ENCODE measurements at regions not wholly inside any gene's neighbourhood (a gene's known extent, or its start where the extent isn't known, plus 50 kb on each side); places are given as distances from the start of the nearest gene placed in this dataset.

DNA sequence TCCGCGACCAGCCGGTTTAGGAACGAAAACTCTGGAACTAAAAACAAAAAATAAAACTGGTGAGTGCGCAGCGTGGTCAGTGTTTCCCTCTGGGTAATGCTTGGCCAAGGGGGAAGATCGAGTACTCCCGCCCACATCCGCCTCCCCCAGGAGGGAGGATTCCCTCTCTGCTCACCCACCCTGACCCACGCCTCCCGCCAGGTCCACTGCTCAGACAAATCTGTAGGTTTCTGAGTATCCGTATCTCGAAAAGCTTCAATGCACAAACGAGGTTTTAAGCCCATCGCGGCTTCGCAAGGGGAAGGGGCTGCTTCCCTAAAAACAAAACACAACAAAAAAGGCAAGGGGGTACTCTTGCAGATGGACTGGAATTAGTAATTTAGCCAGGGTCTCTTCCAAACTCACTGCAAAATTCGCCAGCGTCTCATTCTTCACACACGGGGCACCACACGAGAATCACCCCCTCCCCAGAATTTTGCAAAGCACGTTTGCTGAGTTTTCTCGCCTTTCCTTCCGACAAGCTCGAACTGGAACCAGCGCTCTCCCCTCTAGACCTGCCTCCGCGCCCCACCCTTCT lies 75.2 kb downstream of the INSIG1 start:
- TF ChIP-seq, protein P1, sequence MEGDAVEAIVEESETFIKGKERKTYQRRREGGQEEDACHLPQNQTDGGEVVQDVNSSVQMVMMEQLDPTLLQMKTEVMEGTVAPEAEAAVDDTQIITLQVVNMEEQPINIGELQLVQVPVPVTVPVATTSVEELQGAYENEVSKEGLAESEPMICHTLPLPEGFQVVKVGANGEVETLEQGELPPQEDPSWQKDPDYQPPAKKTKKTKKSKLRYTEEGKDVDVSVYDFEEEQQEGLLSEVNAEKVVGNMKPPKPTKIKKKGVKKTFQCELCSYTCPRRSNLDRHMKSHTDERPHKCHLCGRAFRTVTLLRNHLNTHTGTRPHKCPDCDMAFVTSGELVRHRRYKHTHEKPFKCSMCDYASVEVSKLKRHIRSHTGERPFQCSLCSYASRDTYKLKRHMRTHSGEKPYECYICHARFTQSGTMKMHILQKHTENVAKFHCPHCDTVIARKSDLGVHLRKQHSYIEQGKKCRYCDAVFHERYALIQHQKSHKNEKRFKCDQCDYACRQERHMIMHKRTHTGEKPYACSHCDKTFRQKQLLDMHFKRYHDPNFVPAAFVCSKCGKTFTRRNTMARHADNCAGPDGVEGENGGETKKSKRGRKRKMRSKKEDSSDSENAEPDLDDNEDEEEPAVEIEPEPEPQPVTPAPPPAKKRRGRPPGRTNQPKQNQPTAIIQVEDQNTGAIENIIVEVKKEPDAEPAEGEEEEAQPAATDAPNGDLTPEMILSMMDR (IDR thresholded peaks at IDR 0.05; ENCODE audit: control extremely low read depth, extremely low read depth, low read depth, missing control alignments) = no peak
- POLR2A ChIA-PET = no interaction called here
- DNase-seq (ENCODE audit: extremely low spot score) = no peak
- CTCF ChIA-PET = interaction anchor here (0.7 to 2.5 kb wide), 7 partner anchors 8 to 445 kb away, joined by 3 to 15 read pairs (median 3); no protein-coding TSS in a partner anchor

GRCh38 chr7:155373359-155374273 lies 75.9 kb downstream of the INSIG1 start:
- CTCF ChIA-PET = interaction anchor here (1.1 to 2.5 kb wide), 5 partner anchors 9 to 446 kb away, joined by 3 to 15 read pairs (median 5); no protein-coding TSS in a partner anchor
- no peak for DNase-seq (ENCODE audit: extremely low spot score)
- TF ChIP-seq, protein P1 (IDR thresholded peaks at IDR 0.05; ENCODE audit: control extremely low read depth, extremely low read depth, low read depth, missing control alignments) = no peak
- POLR2A ChIA-PET = interaction anchor here (0.6 kb wide), 1 partner anchor 235 kb away, joined by 8 read pairs; no protein-coding TSS in a partner anchor

GRCh38 chr7:155374276-155375252 lies 76.9 kb downstream of the INSIG1 start:
- ChIA-PET POLR2A (no interaction called here), CTCF (interaction anchor here (1.8 to 2.5 kb wide), 2 partner anchors 17 to 30 kb away, joined by 5 to 10 read pairs; no protein-coding TSS in a partner anchor)
- no peak for DNase-seq (ENCODE audit: extremely low spot score)
- TF ChIP-seq, protein P1 (IDR thresholded peaks at IDR 0.05; ENCODE audit: control extremely low read depth, extremely low read depth, low read depth, missing control alignments) = no peak

DNA sequence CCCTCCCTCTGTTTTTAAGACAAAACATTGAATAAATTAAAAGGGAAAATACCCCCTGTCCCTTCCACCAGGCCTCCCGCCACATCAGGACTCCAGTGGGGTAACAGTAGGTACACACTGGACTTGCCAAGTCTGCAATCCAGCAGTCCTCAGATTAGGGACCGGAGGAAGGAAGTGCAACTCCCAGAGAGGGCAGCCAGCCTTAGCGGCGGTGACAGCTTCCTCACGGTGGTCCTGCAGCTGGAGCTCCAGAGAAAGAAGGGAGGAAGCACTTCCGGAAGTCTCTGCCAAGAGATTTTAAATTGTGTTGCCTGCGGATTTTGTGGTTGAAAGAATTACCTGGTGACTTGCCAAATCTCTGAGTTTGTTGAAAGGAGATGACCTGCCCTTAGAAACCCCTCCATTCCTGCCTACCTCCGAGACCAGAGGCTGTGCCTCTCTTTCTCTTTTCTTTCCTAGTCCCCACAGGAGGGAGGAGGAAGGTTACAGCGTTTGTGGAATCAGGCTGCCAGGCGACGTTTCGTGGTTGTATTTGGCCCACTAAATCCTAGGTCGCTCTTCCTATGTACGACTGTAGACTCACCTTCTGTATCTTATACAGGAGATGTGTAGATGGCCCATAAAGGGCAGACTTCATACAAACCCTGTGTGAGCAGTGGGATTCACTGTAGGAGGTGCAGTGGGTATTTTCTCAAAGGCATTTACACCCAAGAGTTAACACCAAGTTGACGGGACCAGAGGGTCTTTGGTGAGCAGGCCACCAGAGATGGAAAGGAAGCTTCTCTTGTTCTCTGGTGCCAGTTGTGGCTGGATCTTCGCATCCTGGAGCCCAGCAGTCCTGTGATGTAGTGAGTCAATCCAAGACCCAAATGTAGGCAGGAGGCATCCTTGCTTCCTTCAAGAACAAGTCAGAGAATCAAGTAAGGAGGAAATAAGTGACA lies 77.9 kb downstream of the INSIG1 start:
- POLR2A ChIA-PET = no interaction called here
- CTCF ChIA-PET = interaction anchor here (1.8 kb wide), 1 partner anchor 31 kb away, joined by 5 read pairs; no protein-coding TSS in a partner anchor
- DNase-seq (ENCODE audit: extremely low spot score) = no peak
- TF ChIP-seq, protein P1 (IDR thresholded peaks at IDR 0.05; ENCODE audit: control extremely low read depth, extremely low read depth, low read depth, missing control alignments) = no peak

- ChIA-PET CTCF (interaction anchor here (1.1 to 1.8 kb wide), 2 partner anchors 32 to 86 kb away, joined by 3 to 5 read pairs; no protein-coding TSS in a partner anchor), POLR2A (no interaction called here)
- DNase-seq (ENCODE audit: extremely low spot score) = no peak
- TF ChIP-seq, protein P1 (IDR thresholded peaks at IDR 0.05; ENCODE audit: control extremely low read depth, extremely low read depth, low read depth, missing control alignments) = no peak
Observed at GRCh38 chr7:155377071-155377837, 79.6 kb downstream of the INSIG1 start.

Measured in GM10248 (cell line).